Naive thymus-derived CD4-positive, alpha-beta T cell (primary cell): ENCODE measurements at regions not wholly inside any gene's neighbourhood (a gene's known extent, or its start where the extent isn't known, plus 50 kb on each side); places are given as distances from the start of the nearest gene placed in this dataset.

Experiments
- ATAC-seq: fragments of 150-1000 bp; cut with Tn5 transposase; 2 replicates; pipeline ENCODE4 v1.10.0; 2021; ENCODE audit warnings: mild to moderate bottlenecking, moderate library complexity
- CTCF ChIA-PET: fragments of 350-600 bp; sonication (Branson Sonifier 250); formaldehyde crosslinking; loops from one replicate; lab custom pipeline; 2021; ENCODE audit warnings: antibody characterized with exemption; lab: Charles Lee
- POLR2A ChIA-PET: fragments of 350-600 bp; sonication (Branson Sonifier 250); formaldehyde crosslinking; loops from one replicate; lab custom pipeline; 2021; ENCODE audit warnings: antibody characterized with exemption, inconsistent platforms; lab: Charles Lee
- DNase-seq, 9 donors: peaks; one replicate each; pipeline versions ENCODE4 v3.0.0 to v3.0.0-alpha.2; 2020 to 2022; ENCODE audit warnings: mixed read lengths in 1 of 9
- H3K27ac ChIP-seq: one replicate; pipeline ENCODE4 v1.7.0; 2013; ENCODE audit warnings: mild to moderate bottlenecking, low read depth, low read length, moderate library complexity
- H3K27me3 ChIP-seq, 2 donors: one replicate each; pipeline ENCODE4 v1.7.0; 2013; ENCODE audit warnings: low read length in 2 of 2, mild to moderate bottlenecking in 2 of 2, moderate library complexity in 2 of 2; ENCODE audit not compliant: control insufficient read depth in 2 of 2, insufficient read depth in 2 of 2
- H3K36me3 ChIP-seq, 3 experiments: 1 replicate in 2 of 3; 2 replicates in 1 of 3; pipeline ENCODE4 v1.7.0; 2013; ENCODE audit warnings: low read length in 3 of 3, mild to moderate bottlenecking in 3 of 3, moderate library complexity in 1 of 3; ENCODE audit not compliant: insufficient read depth in 3 of 3, control insufficient read depth in 2 of 3
- H3K4me1 ChIP-seq, 2 donors: one replicate each; pipeline ENCODE4 v1.7.0; 2013; ENCODE audit warnings: low read length in 2 of 2, mild to moderate bottlenecking in 2 of 2, moderate library complexity in 1 of 2; ENCODE audit not compliant: control insufficient read depth in 2 of 2, insufficient read depth in 2 of 2
- H3K4me3 ChIP-seq: 2 replicates; pipeline ENCODE4 v1.7.0; 2013; ENCODE audit warnings: mild to moderate bottlenecking, low read length
- H3K9me3 ChIP-seq, 3 experiments: 1 replicate in 2 of 3; 2 replicates in 1 of 3; pipeline ENCODE4 v1.7.0; 2013; ENCODE audit warnings: low read length in 3 of 3; ENCODE audit not compliant: control insufficient read depth in 2 of 3
- H3K27ac Mint-ChIP-seq, 9 donors: one replicate each; pipeline ENCODE4 v1.8.0; 2020 to 2022; ENCODE audit warnings: mixed read lengths in 9 of 9, mild to moderate bottlenecking in 8 of 9, moderate library complexity in 5 of 9, inconsistent platforms in 2 of 9
- H3K27me3 Mint-ChIP-seq, 5 donors: one replicate each; pipeline ENCODE4 v1.8.0; 2021 to 2022; ENCODE audit warnings: mixed read lengths in 5 of 5, mild to moderate bottlenecking in 1 of 5
- H3K36me3 Mint-ChIP-seq, 5 donors: one replicate each; pipeline ENCODE4 v1.8.0; 2020 to 2022; ENCODE audit warnings: mixed read lengths in 5 of 5, mild to moderate bottlenecking in 3 of 5, inconsistent platforms in 1 of 5
- H3K4me1 Mint-ChIP-seq, 7 donors: one replicate each; pipeline ENCODE4 v1.8.0; 2020 to 2022; ENCODE audit warnings: mixed read lengths in 7 of 7, mild to moderate bottlenecking in 3 of 7, inconsistent platforms in 1 of 7
- H3K4me3 Mint-ChIP-seq, 10 donors: one replicate each; pipeline ENCODE4 v1.8.0; 2020 to 2022; ENCODE audit warnings: mild to moderate bottlenecking in 10 of 10, mixed read lengths in 10 of 10, moderate library complexity in 6 of 10, inconsistent platforms in 2 of 10
- H3K9me3 Mint-ChIP-seq, 11 donors: one replicate each; pipeline ENCODE4 v1.8.0; 2020 to 2022; ENCODE audit warnings: mixed read lengths in 11 of 11, mild to moderate bottlenecking in 4 of 11, inconsistent platforms in 1 of 11, moderate library complexity in 1 of 11
- intact Hi-C, 2 donors: fragments of 100-400 bp; cut with micrococcal nuclease; formaldehyde crosslinking; loops; one replicate each; pipeline ENCODE4 v1.15.1; 2023

- peaks cover 0 to 7% (median 0%) of the 10 kb centered on the region in 5 donors for H3K27me3 Mint-ChIP-seq
- no peaks in the 10 kb centered on the region for H3K9me3 ChIP-seq
- H3K4me3 Mint-ChIP-seq = no peak overlapping the region
- H3K27ac ChIP-seq = no peak overlapping the region
- no peaks in the 10 kb centered on the region for H3K36me3 ChIP-seq
- DNase-seq (no peak), ATAC-seq (no peak)
- POLR2A ChIA-PET = no interaction called here
- CTCF ChIA-PET = interaction anchor here (0.6 kb wide), 1 partner anchor 114 kb away, joined by 4 read pairs; no protein-coding TSS in a partner anchor
- intact Hi-C loops = no loop called here
- H3K27me3 ChIP-seq = no peaks in the 10 kb centered on the region
- no peak overlapping the region for H3K27ac Mint-ChIP-seq
- no peak overlapping the region for H3K4me3 ChIP-seq
- H3K4me1 ChIP-seq = no peaks in the 10 kb centered on the region
- H3K4me1 Mint-ChIP-seq = peaks cover 0 to 3% (median 0%) of the 10 kb centered on the region in 7 donors
- H3K9me3 Mint-ChIP-seq = peaks cover 0 to 6% (median 0%) of the 10 kb centered on the region in 11 donors
- H3K36me3 Mint-ChIP-seq = no peaks in the 10 kb centered on the region
Observed at GRCh38 chr18:75132098-75132870, 76.7 kb downstream of the PTGR3 start.

DNA sequence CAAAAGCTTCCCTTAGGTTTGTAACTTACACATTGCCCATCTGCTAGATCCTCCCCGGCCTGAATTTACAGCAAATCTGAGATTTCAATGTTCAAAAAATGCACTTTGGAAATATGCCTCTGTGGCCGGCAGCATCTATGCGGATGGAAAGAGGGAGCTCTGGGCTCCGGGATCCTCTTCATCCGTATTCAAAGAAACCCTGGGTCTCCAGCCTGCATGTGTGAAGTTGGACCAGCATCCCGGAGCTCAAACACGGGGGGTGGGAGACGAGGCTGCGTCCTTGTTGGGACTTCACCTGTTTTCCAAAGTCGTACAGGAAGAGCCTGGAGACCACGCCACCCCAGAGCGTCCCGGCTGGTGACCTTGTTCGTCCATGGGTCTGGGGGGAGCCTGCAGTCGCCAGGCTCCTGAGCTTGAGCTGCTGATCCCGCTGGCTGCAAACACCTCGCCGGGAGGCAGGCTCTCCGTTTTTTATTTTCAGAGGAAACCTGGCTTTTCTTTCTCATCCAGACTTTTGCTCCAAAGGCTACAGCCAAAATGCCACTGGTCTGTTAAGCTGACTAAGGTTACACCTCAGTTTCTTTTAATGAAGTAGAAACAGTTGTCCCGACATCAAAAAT lies 77.4 kb downstream of the PTGR3 start:
- Mint-ChIP-seq H3K27me3 (peaks cover 0 to 7% (median 0%) of the 10 kb centered on the region in 5 donors), H3K36me3 (no peaks in the 10 kb centered on the region), H3K4me1 (peaks cover 0 to 3% (median 0%) of the 10 kb centered on the region in 7 donors), H3K4me3 (no peak overlapping the region), H3K27ac (no peak overlapping the region), H3K9me3 (peaks cover 0 to 6% (median 0%) of the 10 kb centered on the region in 11 donors)
- no peaks in the 10 kb centered on the region for H3K36me3 ChIP-seq
- intact Hi-C loops = no loop called here
- no peak overlapping the region for H3K4me3 ChIP-seq
- no peaks in the 10 kb centered on the region for H3K9me3 ChIP-seq
- no peak for ATAC-seq
- no peaks in the 10 kb centered on the region for H3K4me1 ChIP-seq
- CTCF ChIA-PET = interaction anchor here (0.6 kb wide), 1 partner anchor 115 kb away, joined by 4 read pairs; no protein-coding TSS in a partner anchor
- POLR2A ChIA-PET = no interaction called here
- no peaks in the 10 kb centered on the region for H3K27me3 ChIP-seq
- no peak for DNase-seq
- H3K27ac ChIP-seq = no peak overlapping the region

DNA sequence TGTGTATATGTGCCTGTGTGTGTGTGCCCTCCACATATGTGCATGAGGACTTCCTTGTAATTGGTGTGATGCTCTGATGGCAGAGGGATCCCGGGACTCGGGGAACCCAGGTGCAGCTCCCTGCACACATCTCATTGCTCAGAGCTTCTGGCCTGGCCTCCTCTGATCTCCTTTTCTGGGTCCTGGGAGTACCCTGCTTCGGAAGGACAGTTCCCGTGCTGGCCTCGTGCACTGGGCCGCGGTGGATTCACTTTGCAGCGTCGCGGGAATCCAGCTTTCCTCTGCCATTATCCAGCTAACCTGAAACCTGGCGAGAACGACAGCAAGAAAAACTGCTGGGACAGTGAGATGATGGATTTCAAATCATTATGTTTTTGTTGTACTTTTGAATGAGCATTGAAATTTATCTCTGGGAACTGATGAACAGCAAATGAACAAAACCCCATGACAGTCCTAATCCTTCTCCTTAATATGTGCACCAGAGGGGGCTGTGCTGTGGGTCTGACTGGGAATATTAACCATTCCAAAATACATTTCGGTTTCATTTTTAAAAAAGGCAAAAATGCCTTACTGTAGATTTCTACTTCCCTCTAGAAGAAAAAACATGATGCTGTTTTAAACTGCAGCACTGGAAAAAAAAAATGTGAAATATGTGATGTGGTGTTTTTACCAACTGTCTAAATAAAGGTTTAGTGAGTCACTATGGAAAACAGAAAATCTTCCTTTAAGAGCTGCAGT lies 78.2 kb downstream of the PTGR3 start:
- H3K9me3 ChIP-seq = no peaks in the 10 kb centered on the region
- Mint-ChIP-seq H3K4me3 (no peak overlapping the region), H3K9me3 (peaks cover 0 to 6% (median 0%) of the 10 kb centered on the region in 11 donors), H3K27me3 (peaks cover 0 to 7% (median 0%) of the 10 kb centered on the region in 5 donors), H3K36me3 (no peaks in the 10 kb centered on the region), H3K27ac (no peak overlapping the region), H3K4me1 (peaks cover 0 to 8% (median 3%) of the 10 kb centered on the region in 7 donors)
- no peaks in the 10 kb centered on the region for H3K36me3 ChIP-seq
- ChIA-PET CTCF (no interaction called here), POLR2A (no interaction called here)
- H3K4me1 ChIP-seq = no peaks in the 10 kb centered on the region
- H3K27me3 ChIP-seq = no peaks in the 10 kb centered on the region
- no peak overlapping the region for H3K27ac ChIP-seq
- no peak for ATAC-seq
- intact Hi-C loops = no loop called here
- H3K4me3 ChIP-seq = no peak overlapping the region
- DNase-seq = no peak

GRCh38 chr18:75129717-75130477 lies 79.0 kb downstream of the PTGR3 start:
- Histone ChIP-seq H3K36me3 (no peaks in the 10 kb centered on the region), H3K27ac (no peak overlapping the region), H3K9me3 (no peaks in the 10 kb centered on the region), H3K27me3 (no peaks in the 10 kb centered on the region), H3K4me1 (no peaks in the 10 kb centered on the region), H3K4me3 (no peak overlapping the region)
- DNase-seq (no peak), ATAC-seq (no peak)
- intact Hi-C loops = no loop called here
- Mint-ChIP-seq H3K9me3 (peaks cover 0 to 6% (median 0%) of the 10 kb centered on the region in 11 donors), H3K4me1 (peaks cover 0 to 8% (median 3%) of the 10 kb centered on the region in 7 donors), H3K27me3 (peaks cover 0 to 6% (median 0%) of the 10 kb centered on the region in 5 donors), H3K36me3 (no peaks in the 10 kb centered on the region), H3K27ac (no peak overlapping the region), H3K4me3 (no peak overlapping the region)
- POLR2A ChIA-PET = no interaction called here
- CTCF ChIA-PET = no interaction called here

DNA sequence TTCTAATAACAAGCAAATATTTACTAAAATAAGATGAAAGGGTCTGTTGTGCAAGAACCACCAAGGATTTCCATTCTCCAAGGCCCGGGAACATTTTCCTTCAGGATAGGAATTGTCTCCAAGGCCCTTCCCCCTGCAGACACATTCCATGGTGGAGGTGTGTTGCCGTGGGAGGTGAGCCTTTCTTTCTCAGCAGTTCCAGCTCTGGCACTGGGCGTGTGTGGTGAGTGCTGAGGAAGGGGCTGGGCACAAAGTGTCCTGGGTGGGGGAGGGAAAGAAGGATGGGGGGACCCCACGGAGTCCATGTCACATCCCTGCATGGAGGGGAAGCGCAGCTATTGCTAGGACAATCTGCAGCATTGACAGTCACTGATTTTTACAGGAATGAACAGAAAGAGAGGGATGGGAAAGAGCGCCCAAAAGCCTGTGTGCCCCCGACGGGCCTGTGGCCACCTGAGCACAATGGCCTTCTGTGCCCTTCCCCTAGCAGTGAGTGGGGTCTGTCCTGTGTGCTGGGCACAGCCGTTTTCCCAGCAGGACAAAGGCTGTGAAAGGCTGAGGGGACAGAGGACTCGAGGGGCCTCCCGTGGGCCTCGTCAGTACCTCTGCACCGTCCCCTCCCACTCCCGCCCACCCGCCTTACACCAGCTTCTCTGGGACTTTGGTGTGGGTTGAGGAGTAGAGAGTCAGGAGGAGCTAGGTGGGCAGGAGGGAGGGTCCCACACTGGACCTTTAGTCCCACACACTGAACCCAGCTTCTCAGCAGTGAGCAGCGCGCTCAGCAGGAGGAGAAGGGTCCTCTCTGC lies 79.8 kb downstream of the PTGR3 start:
- H3K27me3 Mint-ChIP-seq = no peaks in the 10 kb centered on the region
- H3K4me3 Mint-ChIP-seq = no peak overlapping the region
- no peaks in the 10 kb centered on the region for H3K36me3 ChIP-seq
- ChIA-PET POLR2A (no interaction called here), CTCF (interaction anchor here (0.7 kb wide), 1 partner anchor 91 kb away, joined by 3 read pairs; no protein-coding TSS in a partner anchor)
- H3K9me3 ChIP-seq = no peaks in the 10 kb centered on the region
- H3K4me1 Mint-ChIP-seq = peaks cover 0 to 8% (median 3%) of the 10 kb centered on the region in 7 donors
- no peak overlapping the region for H3K27ac ChIP-seq
- no peak overlapping the region for H3K4me3 ChIP-seq
- no peaks in the 10 kb centered on the region for H3K27me3 ChIP-seq
- no peak overlapping the region for H3K27ac Mint-ChIP-seq
- peaks cover 0 to 6% (median 0%) of the 10 kb centered on the region in 11 donors for H3K9me3 Mint-ChIP-seq
- DNase-seq (no peak), ATAC-seq (no peak)
- no peaks in the 10 kb centered on the region for H3K4me1 ChIP-seq
- no peaks in the 10 kb centered on the region for H3K36me3 Mint-ChIP-seq
- intact Hi-C loops = no loop called here
